ENCODE measurements at regions not wholly inside any gene's neighbourhood (a gene's known extent, or its start where the extent isn't known, plus 50 kb on each side); places are given as distances from the start of the nearest gene placed in this dataset.

GRCh38 chr11:82105331-82105998, 628.2 kb downstream of the FAM181B start:
- no peaks in the 10 kb centered on the region for H3K9me3 ChIP-seq (ENCODE audit: control insufficient read depth, insufficient read depth, low read length)
- H3K36me3 ChIP-seq (ENCODE audit: control insufficient read depth, insufficient read depth, low read length): no peaks in the 10 kb centered on the region
- no peaks in the 10 kb centered on the region for H3K79me1 ChIP-seq (ENCODE audit: low read depth in 1 of 2, low read length in 2 of 2)
- no peak overlapping the region for H4K5ac ChIP-seq (ENCODE audit: low read depth, low read length)
- in situ Hi-C loops (cut with MboI; ENCODE audit: low sequenced_read_pairs): no loop called here
- CTCF ChIA-PET: no interaction called here
- TF ChIP-seq ELK1 (IDR thresholded peaks at IDR 0.05; ENCODE audit: borderline replicate concordance, low read depth, low read length): no peak
- TF ChIP-seq RAD21 (IDR thresholded peaks at IDR 0.05; ENCODE audit: low read length): no peak
- no peak for TF ChIP-seq RFX5 (IDR thresholded peaks at IDR 0.05; ENCODE audit: low read depth, low read length)
- no peak for TF ChIP-seq POLR2A (IDR thresholded peaks at IDR 0.05; ENCODE audit: low read depth, low read length)
- no peak for TF ChIP-seq SMC3 (IDR thresholded peaks at IDR 0.05; ENCODE audit: low read depth, low read length)
- TF ChIP-seq CEBPB (IDR thresholded peaks at IDR 0.05; ENCODE audit: low read depth, low read length): no peak
- TF ChIP-seq RCOR1 (IDR thresholded peaks at IDR 0.05; ENCODE audit: insufficient replicate concordance, low read length): no peak
- TF ChIP-seq MAZ (IDR thresholded peaks at IDR 0.05; ENCODE audit: borderline replicate concordance, low read depth, low read length): no peak
- ATAC-seq (ENCODE audit: low read depth): no peak
- H2BK5ac ChIP-seq (ENCODE audit: low read depth, low read length, poor library complexity, severe bottlenecking): no peak overlapping the region
- H3K9ac ChIP-seq (ENCODE audit: low read depth, low read length): no peak overlapping the region
- no peaks in the 10 kb centered on the region for H3K27me3 ChIP-seq (ENCODE audit: control insufficient read depth, insufficient read depth, low read length)
- no CpG with 5 or more reads among the region's 6 CpGs for WGBS, 2 experiments (ENCODE audit: extremely low coverage in 2 of 2, insufficient read length in 1 of 2)
- H2BK20ac ChIP-seq (ENCODE audit: low read depth, low read length): no peak overlapping the region
- no peak overlapping the region for H4K91ac ChIP-seq (ENCODE audit: insufficient read depth, low read depth, low read length)
- no peak overlapping the region for H2BK120ac ChIP-seq (ENCODE audit: low read depth, low read length)
- no peak overlapping the region for H3K4me2 ChIP-seq (ENCODE audit: low read depth, low read length)
- H3K4me3 ChIP-seq (ENCODE audit: insufficient read depth, low read depth, low read length): no peak overlapping the region
- H2AK9ac ChIP-seq (replicated peaks; ENCODE audit: low read depth, low read length, poor library complexity): no peak overlapping the region
- no peak overlapping the region for H3K23ac ChIP-seq (ENCODE audit: low read depth, low read length)
- no peak overlapping the region for H3K18ac ChIP-seq (ENCODE audit: low read depth, low read length)
- H3K9me1 ChIP-seq (ENCODE audit: insufficient read depth, low read length): no peaks in the 10 kb centered on the region
- no peak overlapping the region for H2BK15ac ChIP-seq (ENCODE audit: low read depth, low read length)
- H2AFZ ChIP-seq (replicated peaks; ENCODE audit: low read length, poor library complexity): no peak overlapping the region
- POLR2A ChIA-PET (ENCODE audit: unreplicated experiment): no interaction called here
- H3K4me1 ChIP-seq (ENCODE audit: control insufficient read depth, insufficient read depth, low read length): no peaks in the 10 kb centered on the region
- no peak for DNase-seq
- no peak overlapping the region for H2AK5ac ChIP-seq (ENCODE audit: low read depth, low read length)
- no peak overlapping the region for H3K56ac ChIP-seq (ENCODE audit: extremely low read depth, insufficient read depth, low read length)
- no peaks in the 10 kb centered on the region for H4K20me1 ChIP-seq (ENCODE audit: insufficient read depth, low read length)
- H3K14ac ChIP-seq (replicated peaks; ENCODE audit: low read depth, low read length): no peak overlapping the region
- no peak overlapping the region for H3K4ac ChIP-seq (ENCODE audit: low read depth, low read length)
- H4K8ac ChIP-seq (ENCODE audit: low read depth in 2 of 2, low read length in 2 of 2): no peak overlapping the region
- intact Hi-C loops (cut with micrococcal nuclease): no loop called here
- dilution Hi-C loops (cut with HindIII; ENCODE audit: low sequenced_read_pairs, unreplicated experiment): no loop called here
- H3K27ac ChIP-seq (ENCODE audit: insufficient read depth, low read length): no peak overlapping the region
- no TSS peak for BruUV-seq (replicated peaks)
